GM12878 (cell line): ENCODE measurements at regions not wholly inside any gene's neighbourhood (a gene's known extent, or its start where the extent isn't known, plus 50 kb on each side); places are given as distances from the start of the nearest gene placed in this dataset.

Source experiments
- ATAC-seq: fragments of 200-7000 bp; cut with Tn5 transposase; 3 replicates; pipeline ENCODE4 v1.9.1; 2020; ENCODE audit warnings: mild to moderate bottlenecking, moderate library complexity
- BruUV-seq: library from RNA; stranded (reverse); fragments of 400-500 nt; replicated peaks from 2 replicates; lab custom pipeline; 2021; lab: Mats Ljungman, UMichigan
- CTCF ChIA-PET: fragments of 300-600 bp; sonication (Branson Sonifier 250); formaldehyde crosslinking; extraction: SDS; loops from one replicate; lab custom pipeline; 2021; ENCODE audit warnings: inconsistent platforms; lab: Yijun Ruan, JAX
- POLR2A ChIA-PET: fragments of 350-600 bp; formaldehyde crosslinking; extraction: SDS; loops from one replicate; lab custom pipeline; 2021; ENCODE audit warnings: inconsistent platforms; lab: Charles Lee
- RAD21 ChIA-PET: fragments of 300-600 bp; sonication (Branson Sonifier 250); formaldehyde crosslinking; loops from one replicate; lab custom pipeline; 2023; ENCODE audit warnings: antibody characterized with exemption; ENCODE audit not compliant: unreplicated experiment; lab: Charles Lee
- SMC1A ChIA-PET: fragments of 300-600 bp; sonication (Branson Sonifier 250); formaldehyde crosslinking; loops from one replicate; lab custom pipeline; 2023; ENCODE audit not compliant: unreplicated experiment, uncharacterized antibody; lab: Charles Lee
- DNase-seq: peaks from one replicate; pipeline ENCODE4 v3.0.0-alpha.2; 2011; ENCODE audit warnings: low read depth, low spot score
- FAIRE-seq: peaks from 3 replicates; lab custom pipeline; 2011; peaks lifted over from hg19 to GRCh38; lab: Jason Lieb, UNC
- H2AFZ ChIP-seq: 2 replicates; pipeline ENCODE4 v1.6.0; 2011; ENCODE audit warnings: low read depth, low read length, control low read depth; ENCODE audit not compliant: control insufficient read depth
- H3K27ac ChIP-seq: 2 replicates; pipeline ENCODE4 v1.5.1; 2011; ENCODE audit warnings: control low read depth; ENCODE audit not compliant: control insufficient read depth, insufficient read depth
- H3K27me3 ChIP-seq, 2 experiments: replicated peaks in 1 of 2; 2 replicates each; pipeline versions ENCODE4 v1.6.0 to v1.6.1; 2011; ENCODE audit warnings: low read length in 1 of 2; ENCODE audit not compliant: control insufficient read depth in 2 of 2, insufficient read depth in 2 of 2
- H3K36me3 ChIP-seq, 2 experiments: 2 replicates each; pipeline ENCODE4 v1.5.1; 2011; ENCODE audit warnings: low read length in 1 of 2; ENCODE audit not compliant: control insufficient read depth in 2 of 2, insufficient read depth in 2 of 2
- H3K4me1 ChIP-seq: 2 replicates; pipeline ENCODE4 v1.6.1; 2011; ENCODE audit warnings: mild to moderate bottlenecking, low read length, moderate library complexity, mixed read lengths; ENCODE audit not compliant: control insufficient read depth, insufficient read depth
- H3K4me2 ChIP-seq: 2 replicates; pipeline ENCODE4 v1.6.0; 2011; ENCODE audit warnings: control low read depth; ENCODE audit not compliant: control insufficient read depth, insufficient read depth
- H3K4me3 ChIP-seq: fragments of 200-600 bp; sonication (generic); 2 replicates; pipeline ENCODE4 v1.5.1; 2016
- H3K79me2 ChIP-seq: 2 replicates; pipeline ENCODE4 v1.6.0; 2011; ENCODE audit warnings: low read length; ENCODE audit not compliant: control insufficient read depth, insufficient read depth
- H3K9ac ChIP-seq: 2 replicates; pipeline ENCODE4 v1.8.0; 2011; ENCODE audit warnings: low read length, control low read depth, mixed read lengths; ENCODE audit not compliant: control insufficient read depth, insufficient read depth
- H3K9me3 ChIP-seq: replicated peaks from 3 replicates; pipeline ENCODE4 v1.5.1; 2011; ENCODE audit warnings: mild to moderate bottlenecking, low read length; ENCODE audit not compliant: control insufficient read depth, insufficient read depth
- H4K20me1 ChIP-seq: 2 replicates; pipeline ENCODE4 v1.6.0; 2011; ENCODE audit not compliant: control insufficient read depth, insufficient read depth
- BCL11A ChIP-seq: IDR thresholded peaks from 2 replicates; pipeline ENCODE4 v1.6.1; 2011; ENCODE audit warnings: low read depth, low read length
- CBFB ChIP-seq: IDR thresholded peaks from 2 replicates; pipeline ENCODE4 v1.6.1; 2016; ENCODE audit warnings: antibody characterized with exemption, low read depth
- FOXM1 ChIP-seq: IDR thresholded peaks from 2 replicates; pipeline ENCODE4 v1.6.1; 2012; ENCODE audit warnings: low read depth, mild to moderate bottlenecking, inconsistent platforms, low read length, moderate library complexity
- HDGF ChIP-seq: fragments of 450-650 bp; IDR thresholded peaks from 2 replicates; pipeline ENCODE4 v1.6.1; 2016; ENCODE audit warnings: antibody characterized with exemption
- IKZF1 ChIP-seq: fragments of 450-650 bp; conservative IDR thresholded peaks from 2 replicates; pipeline ENCODE4 v1.6.1; 2017; ENCODE audit warnings: antibody characterized with exemption, mild to moderate bottlenecking
- SREBF1 ChIP-seq: IDR thresholded peaks from 2 replicates; pipeline ENCODE4 v1.6.1; 2012; ENCODE audit warnings: mild to moderate bottlenecking, low read length
- YBX1 ChIP-seq: fragments of 450-650 bp; IDR thresholded peaks from 2 replicates; pipeline ENCODE4 v1.6.1; 2016; ENCODE audit warnings: antibody characterized with exemption
- WGBS: methylation state at CpG from one replicate; pipeline ENCODE4 v1.1.6; 2016; ENCODE audit warnings: low lambda C conversion rate; ENCODE audit not compliant: insufficient replicate concordance, insufficient coverage; ENCODE audit errors: missing lambda C conversion rate; 5-methylcytosine and 5-hydroxymethylcytosine counted together
- in situ Hi-C: fragments of 300-500 bp; cut with MboI; formaldehyde crosslinking; loops from 9 replicates; pipeline ENCODE4 v1.14.3; 2018; ENCODE audit warnings: mixed read lengths
- intact Hi-C: fragments of 100-400 bp; cut with micrococcal nuclease; formaldehyde crosslinking; loops from one replicate; pipeline ENCODE4 v1.14.2; 2022; ENCODE audit not compliant: unreplicated experiment
- TF ChIP-seq, protein P1 (sequence below): IDR thresholded peaks from 2 replicates; pipeline ENCODE4 v1.6.1; 2012; ENCODE audit warnings: low read depth, low read length, improper control_type of control experiment
- TF ChIP-seq, protein P2 (sequence below): IDR thresholded peaks from 2 replicates; pipeline ENCODE4 v1.6.1; 2012; ENCODE audit warnings: mild to moderate bottlenecking, low read depth, low read length
- TF ChIP-seq, protein P3 (sequence below): fragments of 450-650 bp; formaldehyde crosslinking; IDR thresholded peaks from 2 replicates; pipeline ENCODE4 v1.4.0; 2022; ENCODE audit warnings: mild to moderate bottlenecking, moderate library complexity
- TF ChIP-seq, protein P4 (sequence below): IDR thresholded peaks from 2 replicates; pipeline ENCODE4 v1.6.1; 2012; ENCODE audit warnings: improper control_type of control experiment, low read depth, low read length; ENCODE audit not compliant: insufficient replicate concordance

DNA sequence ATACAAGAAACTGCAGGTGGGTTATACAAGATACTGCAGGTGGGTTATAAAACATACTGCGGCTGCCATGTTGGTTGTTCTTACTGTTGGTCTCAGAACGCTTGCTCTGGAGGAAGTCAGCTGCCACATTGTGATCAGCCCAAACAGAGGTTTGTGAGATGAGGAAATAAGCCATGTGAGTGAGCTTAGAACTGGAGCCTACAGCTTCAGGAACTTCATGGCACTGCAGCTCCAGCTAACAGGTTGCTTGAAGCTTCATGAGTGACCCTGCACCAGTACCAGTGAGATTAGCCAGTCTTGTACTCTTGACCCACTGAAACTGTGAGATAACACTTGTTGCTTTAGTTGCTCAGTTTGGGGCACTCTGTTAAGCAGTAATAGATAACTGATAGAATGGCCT is 74.5 kb upstream of the PRKCQ start:
- H3K4me1 ChIP-seq, result no peaks in the 10 kb centered on the region
- intact Hi-C loops, result no loop called here
- H3K9ac ChIP-seq, result no peak overlapping the region
- H3K27ac ChIP-seq, result no peak overlapping the region
- no peaks in the 10 kb centered on the region for H3K79me2 ChIP-seq
- no peak overlapping the region for H3K4me3 ChIP-seq
- H4K20me1 ChIP-seq, result no peaks in the 10 kb centered on the region
- no peak overlapping the region for H3K4me2 ChIP-seq
- no peak for DNase-seq
- BruUV-seq, result no TSS peak
- H3K9me3 ChIP-seq, result no peaks in the 10 kb centered on the region
- FAIRE-seq, result no peak
- in situ Hi-C loops, result loop anchor here (25.0 kb wide), 1 partner anchor 758 kb away; the partner anchor contains the start of gene SFMBT2
- H2AFZ ChIP-seq, result no peak overlapping the region
- ChIA-PET POLR2A (no interaction called here), RAD21 (interaction anchor here (0.6 kb wide), 1 partner anchor 265 kb away, joined by 4 read pairs; no protein-coding TSS in a partner anchor), SMC1A (interaction anchor here (1.0 kb wide), 1 partner anchor 58 kb away, joined by 3 read pairs; no protein-coding TSS in a partner anchor), CTCF (no interaction called here)
- no peaks in the 10 kb centered on the region; a peak in 3 of 4 replicates for H3K27me3 ChIP-seq
- no peak for ATAC-seq
- 2% methylated on average over 2 of the region's 2 CpGs for WGBS
- no peaks in the 10 kb centered on the region for H3K36me3 ChIP-seq
- no peak for TF ChIP-seq CBFB
- TF ChIP-seq, protein P1, sequence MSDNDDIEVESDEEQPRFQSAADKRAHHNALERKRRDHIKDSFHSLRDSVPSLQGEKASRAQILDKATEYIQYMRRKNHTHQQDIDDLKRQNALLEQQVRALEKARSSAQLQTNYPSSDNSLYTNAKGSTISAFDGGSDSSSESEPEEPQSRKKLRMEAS, result no peak
- TF ChIP-seq YBX1, result no peak
- TF ChIP-seq, protein P2, sequence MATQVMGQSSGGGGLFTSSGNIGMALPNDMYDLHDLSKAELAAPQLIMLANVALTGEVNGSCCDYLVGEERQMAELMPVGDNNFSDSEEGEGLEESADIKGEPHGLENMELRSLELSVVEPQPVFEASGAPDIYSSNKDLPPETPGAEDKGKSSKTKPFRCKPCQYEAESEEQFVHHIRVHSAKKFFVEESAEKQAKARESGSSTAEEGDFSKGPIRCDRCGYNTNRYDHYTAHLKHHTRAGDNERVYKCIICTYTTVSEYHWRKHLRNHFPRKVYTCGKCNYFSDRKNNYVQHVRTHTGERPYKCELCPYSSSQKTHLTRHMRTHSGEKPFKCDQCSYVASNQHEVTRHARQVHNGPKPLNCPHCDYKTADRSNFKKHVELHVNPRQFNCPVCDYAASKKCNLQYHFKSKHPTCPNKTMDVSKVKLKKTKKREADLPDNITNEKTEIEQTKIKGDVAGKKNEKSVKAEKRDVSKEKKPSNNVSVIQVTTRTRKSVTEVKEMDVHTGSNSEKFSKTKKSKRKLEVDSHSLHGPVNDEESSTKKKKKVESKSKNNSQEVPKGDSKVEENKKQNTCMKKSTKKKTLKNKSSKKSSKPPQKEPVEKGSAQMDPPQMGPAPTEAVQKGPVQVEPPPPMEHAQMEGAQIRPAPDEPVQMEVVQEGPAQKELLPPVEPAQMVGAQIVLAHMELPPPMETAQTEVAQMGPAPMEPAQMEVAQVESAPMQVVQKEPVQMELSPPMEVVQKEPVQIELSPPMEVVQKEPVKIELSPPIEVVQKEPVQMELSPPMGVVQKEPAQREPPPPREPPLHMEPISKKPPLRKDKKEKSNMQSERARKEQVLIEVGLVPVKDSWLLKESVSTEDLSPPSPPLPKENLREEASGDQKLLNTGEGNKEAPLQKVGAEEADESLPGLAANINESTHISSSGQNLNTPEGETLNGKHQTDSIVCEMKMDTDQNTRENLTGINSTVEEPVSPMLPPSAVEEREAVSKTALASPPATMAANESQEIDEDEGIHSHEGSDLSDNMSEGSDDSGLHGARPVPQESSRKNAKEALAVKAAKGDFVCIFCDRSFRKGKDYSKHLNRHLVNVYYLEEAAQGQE, result no peak
- no peak for TF ChIP-seq SREBF1
- TF ChIP-seq, protein P3, sequence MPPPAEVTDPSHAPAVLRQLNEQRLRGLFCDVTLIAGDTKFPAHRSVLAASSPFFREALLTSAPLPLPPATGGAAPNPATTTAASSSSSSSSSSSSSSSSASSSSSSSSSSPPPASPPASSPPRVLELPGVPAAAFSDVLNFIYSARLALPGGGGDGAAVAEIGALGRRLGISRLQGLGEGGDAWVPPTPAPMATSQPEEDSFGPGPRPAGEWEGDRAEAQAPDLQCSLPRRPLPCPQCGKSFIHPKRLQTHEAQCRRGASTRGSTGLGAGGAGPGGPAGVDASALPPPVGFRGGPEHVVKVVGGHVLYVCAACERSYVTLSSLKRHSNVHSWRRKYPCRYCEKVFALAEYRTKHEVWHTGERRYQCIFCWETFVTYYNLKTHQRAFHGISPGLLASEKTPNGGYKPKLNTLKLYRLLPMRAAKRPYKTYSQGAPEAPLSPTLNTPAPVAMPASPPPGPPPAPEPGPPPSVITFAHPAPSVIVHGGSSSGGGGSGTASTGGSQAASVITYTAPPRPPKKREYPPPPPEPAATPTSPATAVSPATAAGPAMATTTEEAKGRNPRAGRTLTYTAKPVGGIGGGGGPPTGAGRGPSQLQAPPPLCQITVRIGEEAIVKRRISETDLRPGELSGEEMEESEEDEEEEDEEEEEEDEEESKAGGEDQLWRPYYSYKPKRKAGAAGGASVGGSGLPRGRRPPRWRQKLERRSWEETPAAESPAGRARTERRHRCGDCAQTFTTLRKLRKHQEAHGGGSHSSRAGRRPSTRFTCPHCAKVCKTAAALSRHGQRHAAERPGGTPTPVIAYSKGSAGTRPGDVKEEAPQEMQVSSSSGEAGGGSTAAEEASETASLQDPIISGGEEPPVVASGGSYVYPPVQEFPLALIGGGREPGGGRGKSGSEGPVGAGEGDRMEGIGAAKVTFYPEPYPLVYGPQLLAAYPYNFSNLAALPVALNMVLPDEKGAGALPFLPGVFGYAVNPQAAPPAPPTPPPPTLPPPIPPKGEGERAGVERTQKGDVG, result no peak
- no peak for TF ChIP-seq BCL11A
- TF ChIP-seq HDGF, result no peak
- TF ChIP-seq, protein P4, sequence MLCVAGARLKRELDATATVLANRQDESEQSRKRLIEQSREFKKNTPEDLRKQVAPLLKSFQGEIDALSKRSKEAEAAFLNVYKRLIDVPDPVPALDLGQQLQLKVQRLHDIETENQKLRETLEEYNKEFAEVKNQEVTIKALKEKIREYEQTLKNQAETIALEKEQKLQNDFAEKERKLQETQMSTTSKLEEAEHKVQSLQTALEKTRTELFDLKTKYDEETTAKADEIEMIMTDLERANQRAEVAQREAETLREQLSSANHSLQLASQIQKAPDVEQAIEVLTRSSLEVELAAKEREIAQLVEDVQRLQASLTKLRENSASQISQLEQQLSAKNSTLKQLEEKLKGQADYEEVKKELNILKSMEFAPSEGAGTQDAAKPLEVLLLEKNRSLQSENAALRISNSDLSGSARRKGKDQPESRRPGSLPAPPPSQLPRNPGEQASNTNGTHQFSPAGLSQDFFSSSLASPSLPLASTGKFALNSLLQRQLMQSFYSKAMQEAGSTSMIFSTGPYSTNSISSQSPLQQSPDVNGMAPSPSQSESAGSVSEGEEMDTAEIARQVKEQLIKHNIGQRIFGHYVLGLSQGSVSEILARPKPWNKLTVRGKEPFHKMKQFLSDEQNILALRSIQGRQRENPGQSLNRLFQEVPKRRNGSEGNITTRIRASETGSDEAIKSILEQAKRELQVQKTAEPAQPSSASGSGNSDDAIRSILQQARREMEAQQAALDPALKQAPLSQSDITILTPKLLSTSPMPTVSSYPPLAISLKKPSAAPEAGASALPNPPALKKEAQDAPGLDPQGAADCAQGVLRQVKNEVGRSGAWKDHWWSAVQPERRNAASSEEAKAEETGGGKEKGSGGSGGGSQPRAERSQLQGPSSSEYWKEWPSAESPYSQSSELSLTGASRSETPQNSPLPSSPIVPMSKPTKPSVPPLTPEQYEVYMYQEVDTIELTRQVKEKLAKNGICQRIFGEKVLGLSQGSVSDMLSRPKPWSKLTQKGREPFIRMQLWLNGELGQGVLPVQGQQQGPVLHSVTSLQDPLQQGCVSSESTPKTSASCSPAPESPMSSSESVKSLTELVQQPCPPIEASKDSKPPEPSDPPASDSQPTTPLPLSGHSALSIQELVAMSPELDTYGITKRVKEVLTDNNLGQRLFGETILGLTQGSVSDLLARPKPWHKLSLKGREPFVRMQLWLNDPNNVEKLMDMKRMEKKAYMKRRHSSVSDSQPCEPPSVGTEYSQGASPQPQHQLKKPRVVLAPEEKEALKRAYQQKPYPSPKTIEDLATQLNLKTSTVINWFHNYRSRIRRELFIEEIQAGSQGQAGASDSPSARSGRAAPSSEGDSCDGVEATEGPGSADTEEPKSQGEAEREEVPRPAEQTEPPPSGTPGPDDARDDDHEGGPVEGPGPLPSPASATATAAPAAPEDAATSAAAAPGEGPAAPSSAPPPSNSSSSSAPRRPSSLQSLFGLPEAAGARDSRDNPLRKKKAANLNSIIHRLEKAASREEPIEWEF, result no peak
- TF ChIP-seq FOXM1, result no peak
- TF ChIP-seq IKZF1, result no peak
